ENCODE measurements at regions not wholly inside any gene's neighbourhood (a gene's known extent, or its start where the extent isn't known, plus 50 kb on each side); places are given as distances from the start of the nearest gene placed in this dataset.

DNA sequence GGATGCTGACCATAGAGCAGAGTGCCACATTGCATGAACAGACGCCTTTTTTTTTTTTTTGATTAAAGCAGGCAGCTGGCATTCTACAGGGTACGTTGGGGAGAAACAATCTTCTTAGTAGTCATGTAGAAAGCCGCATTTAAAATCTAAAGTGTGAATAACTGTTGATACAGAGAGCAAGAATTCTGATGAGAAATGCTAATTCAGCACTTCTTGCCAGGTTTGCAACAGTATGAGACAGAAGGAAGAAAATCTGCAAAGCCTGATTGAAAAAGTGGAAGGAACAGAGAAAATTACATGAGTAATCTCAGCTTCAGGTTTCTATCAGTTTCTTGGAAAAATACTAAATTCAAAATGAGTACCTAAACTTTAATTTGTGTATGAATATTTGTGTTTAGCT, 232.7 kb upstream of the CHRM2 start:
- no peak overlapping the region for H3K27ac Mint-ChIP-seq (ENCODE audit: unreplicated experiment)
- CTCF ChIA-PET = no interaction called here
- H3K27me3 Mint-ChIP-seq (ENCODE audit: unreplicated experiment) = no peaks in the 10 kb centered on the region
- no peaks in the 10 kb centered on the region for H3K36me3 Mint-ChIP-seq (ENCODE audit: insufficient read depth, unreplicated experiment)
- H3K4me1 Mint-ChIP-seq (ENCODE audit: low read depth, unreplicated experiment) = no peaks in the 10 kb centered on the region
- TF ChIP-seq, protein P1, sequence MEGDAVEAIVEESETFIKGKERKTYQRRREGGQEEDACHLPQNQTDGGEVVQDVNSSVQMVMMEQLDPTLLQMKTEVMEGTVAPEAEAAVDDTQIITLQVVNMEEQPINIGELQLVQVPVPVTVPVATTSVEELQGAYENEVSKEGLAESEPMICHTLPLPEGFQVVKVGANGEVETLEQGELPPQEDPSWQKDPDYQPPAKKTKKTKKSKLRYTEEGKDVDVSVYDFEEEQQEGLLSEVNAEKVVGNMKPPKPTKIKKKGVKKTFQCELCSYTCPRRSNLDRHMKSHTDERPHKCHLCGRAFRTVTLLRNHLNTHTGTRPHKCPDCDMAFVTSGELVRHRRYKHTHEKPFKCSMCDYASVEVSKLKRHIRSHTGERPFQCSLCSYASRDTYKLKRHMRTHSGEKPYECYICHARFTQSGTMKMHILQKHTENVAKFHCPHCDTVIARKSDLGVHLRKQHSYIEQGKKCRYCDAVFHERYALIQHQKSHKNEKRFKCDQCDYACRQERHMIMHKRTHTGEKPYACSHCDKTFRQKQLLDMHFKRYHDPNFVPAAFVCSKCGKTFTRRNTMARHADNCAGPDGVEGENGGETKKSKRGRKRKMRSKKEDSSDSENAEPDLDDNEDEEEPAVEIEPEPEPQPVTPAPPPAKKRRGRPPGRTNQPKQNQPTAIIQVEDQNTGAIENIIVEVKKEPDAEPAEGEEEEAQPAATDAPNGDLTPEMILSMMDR (IDR thresholded peaks at IDR 0.05; ENCODE audit: unreplicated experiment) = no peak
- H3K4me3 Mint-ChIP-seq (ENCODE audit: low read depth, unreplicated experiment) = no peak overlapping the region
- intact Hi-C loops (cut with micrococcal nuclease; ENCODE audit: unreplicated experiment) = no loop called here
- no peak for DNase-seq
- no TSS peak for BruUV-seq (replicated peaks)
- H3K9me3 Mint-ChIP-seq (ENCODE audit: low read depth, unreplicated experiment) = peaks cover 20% of the 10 kb centered on the region

- DNase-seq = no peak
- TF ChIP-seq, protein P1 (IDR thresholded peaks at IDR 0.05; ENCODE audit: unreplicated experiment) = no peak
- no peaks in the 10 kb centered on the region for H3K36me3 Mint-ChIP-seq (ENCODE audit: insufficient read depth, unreplicated experiment)
- peaks cover 7% of the 10 kb centered on the region for H3K9me3 Mint-ChIP-seq (ENCODE audit: low read depth, unreplicated experiment)
- no peak overlapping the region for H3K27ac Mint-ChIP-seq (ENCODE audit: unreplicated experiment)
- CTCF ChIA-PET = no interaction called here
- no TSS peak for BruUV-seq (replicated peaks)
- no peaks in the 10 kb centered on the region for H3K27me3 Mint-ChIP-seq (ENCODE audit: unreplicated experiment)
- no peaks in the 10 kb centered on the region for H3K4me1 Mint-ChIP-seq (ENCODE audit: low read depth, unreplicated experiment)
- H3K4me3 Mint-ChIP-seq (ENCODE audit: low read depth, unreplicated experiment) = no peak overlapping the region
- intact Hi-C loops (cut with micrococcal nuclease; ENCODE audit: unreplicated experiment) = no loop called here
These were observed 249.6 kb upstream of the CHRM2 start for GRCh38 chr7:136618818-136619217.

GRCh38 chr7:136617176-136617575, 251.3 kb upstream of the CHRM2 start:
- no peak overlapping the region for H3K4me3 Mint-ChIP-seq (ENCODE audit: low read depth, unreplicated experiment)
- BruUV-seq (replicated peaks) = no TSS peak
- H3K36me3 Mint-ChIP-seq (ENCODE audit: insufficient read depth, unreplicated experiment) = no peaks in the 10 kb centered on the region
- intact Hi-C loops (cut with micrococcal nuclease; ENCODE audit: unreplicated experiment) = no loop called here
- no peak overlapping the region for H3K27ac Mint-ChIP-seq (ENCODE audit: unreplicated experiment)
- H3K4me1 Mint-ChIP-seq (ENCODE audit: low read depth, unreplicated experiment) = no peaks in the 10 kb centered on the region
- no peaks in the 10 kb centered on the region for H3K27me3 Mint-ChIP-seq (ENCODE audit: unreplicated experiment)
- no peak for DNase-seq
- peaks cover 13% of the 10 kb centered on the region for H3K9me3 Mint-ChIP-seq (ENCODE audit: low read depth, unreplicated experiment)
- TF ChIP-seq, protein P1 (IDR thresholded peaks at IDR 0.05; ENCODE audit: unreplicated experiment) = no peak
- CTCF ChIA-PET = no interaction called here

DNA sequence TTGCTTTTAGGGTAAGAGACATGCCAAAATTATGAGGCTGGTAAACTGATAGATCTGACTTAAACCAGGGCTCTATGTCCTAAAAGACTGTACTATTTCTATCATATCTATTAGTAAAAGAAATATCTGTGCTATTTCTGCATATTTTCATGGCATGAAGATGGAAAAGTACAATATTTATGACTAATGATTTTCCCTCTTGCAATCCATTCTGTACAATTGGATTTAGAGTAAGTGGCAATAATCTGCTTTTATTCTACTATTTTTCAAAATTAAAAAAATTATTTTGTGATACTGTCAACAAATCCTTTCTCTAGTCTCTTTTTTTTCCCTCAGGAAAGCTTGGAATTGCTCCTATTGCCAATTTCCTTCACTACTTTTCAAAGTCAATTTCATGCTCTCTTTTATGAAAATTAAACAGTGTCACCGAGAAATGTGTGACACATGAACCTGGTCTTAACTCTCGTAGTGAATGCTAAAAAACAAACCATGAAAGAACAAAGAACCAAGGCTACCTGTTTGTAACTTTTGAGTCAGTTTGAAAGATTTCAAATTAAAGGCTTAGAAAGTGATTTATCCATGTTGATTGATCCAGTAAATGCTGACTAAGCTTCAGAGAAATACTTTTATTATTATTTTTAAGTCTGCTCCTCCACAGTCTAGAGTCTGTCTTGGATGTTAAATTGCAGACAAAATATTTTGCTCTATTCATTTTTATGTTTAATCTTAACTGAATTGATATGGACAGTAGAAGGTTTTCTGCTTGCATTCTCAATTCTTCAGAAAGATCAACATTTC, 262.7 kb upstream of the CHRM2 start:
- Mint-ChIP-seq H3K9me3 (ENCODE audit: low read depth, unreplicated experiment) (peaks cover 14% of the 10 kb centered on the region), H3K4me3 (ENCODE audit: low read depth, unreplicated experiment) (no peak overlapping the region), H3K27ac (ENCODE audit: unreplicated experiment) (no peak overlapping the region), H3K27me3 (ENCODE audit: unreplicated experiment) (no peaks in the 10 kb centered on the region), H3K36me3 (ENCODE audit: insufficient read depth, unreplicated experiment) (no peaks in the 10 kb centered on the region), H3K4me1 (ENCODE audit: low read depth, unreplicated experiment) (no peaks in the 10 kb centered on the region)
- intact Hi-C loops (cut with micrococcal nuclease; ENCODE audit: unreplicated experiment) = no loop called here
- CTCF ChIA-PET = no interaction called here
- TF ChIP-seq, protein P1 (IDR thresholded peaks at IDR 0.05; ENCODE audit: unreplicated experiment) = no peak
- no peak for DNase-seq
- no TSS peak for BruUV-seq (replicated peaks)
